ENCODE measurements at regions not wholly inside any gene's neighbourhood (a gene's known extent, or its start where the extent isn't known, plus 50 kb on each side); places are given as distances from the start of the nearest gene placed in this dataset.

- TF ChIP-seq CTCF (IDR thresholded peaks at IDR 0.05), result no peak
- no peak for TF ChIP-seq POLR2A (IDR thresholded peaks at IDR 0.05)
- TF ChIP-seq POLR2AphosphoS5 (IDR thresholded peaks at IDR 0.05), result no peak
Measured at GRCh38 chr6:81979329-81979728, 226.8 kb upstream of the TENT5A start.
